Smooth muscle cell of the brain vasculature (primary cell): ENCODE measurements at regions not wholly inside any gene's neighbourhood (a gene's known extent, or its start where the extent isn't known, plus 50 kb on each side); places are given as distances from the start of the nearest gene placed in this dataset.

Experiments
- DNase-seq: peaks from one replicate; pipeline ENCODE4 v3.0.0-alpha.2; 2012; ENCODE audit warnings: low read depth, low spot score

DNA sequence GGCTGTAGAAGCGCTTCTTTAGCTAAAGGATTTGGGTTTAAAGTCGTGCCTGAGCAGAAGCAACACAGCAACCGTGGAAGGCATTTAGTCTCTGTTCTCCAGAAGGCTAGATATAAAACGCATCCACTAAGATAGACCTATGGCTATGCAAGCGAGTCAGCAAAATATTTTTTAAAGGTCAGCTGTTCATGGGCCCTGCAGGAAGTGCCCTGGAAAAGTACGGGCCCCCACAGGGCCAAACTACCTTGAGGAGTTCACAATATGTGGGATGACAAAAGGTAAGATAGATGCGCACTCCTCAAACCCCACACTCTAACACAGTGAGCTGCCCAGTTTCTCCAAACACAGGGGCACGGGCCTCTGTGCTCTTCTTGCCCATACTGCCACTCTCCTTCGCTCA, 261.6 kb downstream of the VPS13C start:
- DNase-seq: no peak

DNA sequence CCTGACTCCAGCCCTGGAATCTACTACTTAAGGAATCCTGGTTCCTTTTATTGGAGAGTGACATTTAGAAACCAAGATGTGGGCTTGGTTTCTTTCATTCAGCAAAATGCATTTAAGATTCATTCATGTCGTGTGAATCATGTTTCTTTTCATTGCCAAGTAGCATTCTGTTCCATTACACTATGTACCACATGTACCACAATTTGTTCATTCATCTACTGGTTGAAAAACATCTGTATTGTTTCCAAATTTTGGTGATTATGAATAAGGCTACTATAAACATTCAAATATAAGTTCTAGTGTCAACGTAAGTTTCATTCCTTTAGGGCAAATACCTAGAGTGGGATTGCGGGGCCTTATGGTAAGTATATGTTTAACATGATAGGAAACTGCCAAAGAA, 264.2 kb downstream of the VPS13C start:
- no peak for DNase-seq

DNA sequence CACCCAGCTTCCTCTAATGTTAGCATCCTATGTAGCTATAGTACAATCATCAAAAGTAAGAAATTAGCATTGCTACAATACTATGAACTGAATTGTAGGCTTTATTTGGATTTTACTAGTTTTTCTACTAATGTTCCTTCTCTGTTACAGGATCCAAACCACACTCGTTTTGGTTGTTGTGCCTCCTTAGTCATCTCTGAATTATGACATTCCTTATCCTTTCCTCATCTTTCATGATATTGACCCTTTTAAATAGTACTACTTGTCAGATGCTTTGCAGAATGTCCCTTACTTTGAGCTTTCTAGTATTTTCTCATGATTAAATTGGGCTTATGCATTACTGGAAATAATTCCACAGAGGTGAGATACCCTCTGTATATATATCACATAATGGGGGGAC, 265.4 kb downstream of the VPS13C start:
- no peak for DNase-seq

DNA sequence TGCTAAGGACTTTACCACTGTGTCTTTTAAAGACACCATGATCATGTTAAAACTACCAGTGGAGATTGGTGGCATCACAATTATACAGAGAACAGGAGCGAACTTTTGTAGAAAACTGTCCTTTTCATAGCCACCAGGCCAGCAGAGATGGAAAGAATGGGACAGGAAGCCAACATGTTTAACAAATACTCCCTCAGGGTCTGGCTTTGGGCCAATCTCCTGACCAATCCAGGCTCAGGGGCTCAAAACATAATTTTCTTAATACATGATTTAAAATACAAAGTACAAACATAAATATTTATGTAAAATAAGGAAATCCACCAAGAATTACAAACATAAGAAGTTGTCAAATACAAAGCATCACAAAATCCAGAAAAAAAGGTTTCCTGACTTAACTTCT, 266.0 kb downstream of the VPS13C start:
- no peak for DNase-seq

GRCh38 chr15:61784734-61785133, 275.5 kb downstream of the VPS13C start:
- DNase-seq: no peak

DNA sequence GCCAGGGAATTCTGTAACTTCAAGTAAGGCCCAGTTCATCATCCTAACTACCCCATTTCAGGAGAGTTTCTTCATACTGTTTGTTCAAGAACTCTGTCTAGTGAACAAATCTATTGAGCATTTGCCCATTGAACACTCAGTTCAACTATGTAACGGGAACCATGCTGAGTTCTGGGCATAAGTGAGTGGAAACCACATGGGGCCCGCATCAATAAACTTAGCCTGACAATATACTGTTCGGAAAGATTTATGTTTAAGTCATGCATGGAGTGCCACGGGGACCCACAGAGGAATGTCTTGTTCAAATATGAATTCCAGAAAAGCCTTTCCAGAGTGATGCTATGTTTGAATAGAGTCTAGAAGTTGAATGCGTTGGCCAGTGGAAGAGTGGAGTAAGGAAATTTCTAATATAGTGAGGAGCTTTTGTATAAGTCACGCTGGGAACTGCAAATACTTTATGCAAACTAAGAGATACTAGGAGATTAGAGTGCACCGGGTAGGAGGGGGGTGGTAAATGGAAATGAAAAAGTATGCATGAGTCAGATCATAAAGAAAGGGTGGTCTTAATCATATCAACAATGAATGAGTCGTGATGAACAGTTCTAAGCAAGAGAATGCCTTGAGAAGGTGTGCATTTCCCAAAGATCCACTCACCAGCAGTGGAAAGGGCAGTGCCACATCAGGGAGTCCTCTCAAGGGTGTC, 279.8 kb downstream of the VPS13C start:
- DNase-seq: no peak

DNA sequence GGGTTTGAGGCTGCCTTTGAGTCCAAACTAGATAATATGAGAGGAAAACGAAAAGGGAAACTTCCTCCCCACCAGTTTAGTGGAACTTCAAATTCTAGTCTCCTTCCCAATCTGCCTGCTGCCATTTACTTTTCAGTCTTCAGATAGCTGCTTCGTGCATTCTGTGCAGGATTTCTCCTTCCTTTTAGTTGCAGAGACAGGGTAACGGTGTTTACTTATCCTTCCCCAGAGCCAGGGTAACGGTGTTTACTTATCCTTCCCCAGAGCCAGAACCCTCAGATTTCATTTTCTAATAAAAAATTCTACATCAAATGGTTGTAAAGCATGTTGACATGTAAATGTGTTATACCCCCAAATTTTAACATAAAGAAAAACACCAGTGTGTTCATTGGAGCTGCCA, 282.6 kb downstream of the VPS13C start:
- DNase-seq: no peak

GRCh38 chr15:61769557-61769956, 290.7 kb downstream of the VPS13C start:
- DNase-seq: no peak

DNA sequence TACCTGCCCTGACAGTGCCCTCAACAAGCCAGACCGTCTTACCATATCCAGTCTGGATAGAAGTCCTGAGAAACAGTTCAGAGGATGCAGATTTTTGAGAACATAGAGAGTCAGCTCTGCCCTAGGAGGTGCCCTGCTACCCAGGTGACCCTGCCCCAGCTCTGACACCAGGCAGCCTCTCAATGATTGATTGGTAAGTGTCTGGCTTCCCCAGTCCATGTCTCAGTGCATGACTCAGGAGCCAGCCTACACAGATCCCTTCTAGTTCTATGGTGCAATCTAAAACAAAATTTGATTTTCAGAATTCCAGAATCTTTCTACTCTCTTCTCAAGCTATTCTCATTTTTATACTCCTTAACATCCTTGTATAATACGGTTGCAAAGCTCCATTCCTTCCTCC, 292.1 kb downstream of the VPS13C start:
- DNase-seq: no peak

GRCh38 chr15:61764981-61765380, 295.3 kb downstream of the VPS13C start:
- no peak for DNase-seq

GRCh38 chr15:61764141-61764540, 296.1 kb downstream of the VPS13C start:
- DNase-seq: no peak

- no peak for DNase-seq
These were observed 297.6 kb downstream of the VPS13C start for GRCh38 chr15:61762676-61763075.

DNA sequence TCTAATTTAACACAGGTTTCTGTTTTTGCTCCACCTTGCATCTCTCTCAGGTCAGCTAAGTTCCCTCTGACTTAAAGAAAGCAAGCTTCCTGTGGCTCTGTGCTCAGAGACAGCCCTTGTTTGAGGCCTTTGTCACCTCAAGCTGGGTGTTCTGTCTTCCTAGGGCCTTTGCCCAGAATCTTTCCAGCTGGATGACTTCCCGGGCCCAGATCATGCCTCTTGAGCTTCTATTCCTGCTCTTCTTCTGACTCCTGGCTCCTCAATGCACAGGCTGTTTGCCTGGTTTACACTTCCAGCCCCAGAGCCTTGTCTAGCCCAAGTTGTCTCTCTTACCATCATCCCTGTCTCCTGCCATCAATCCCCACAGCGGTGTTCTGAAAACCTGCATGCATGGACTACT, 300.6 kb downstream of the VPS13C start:
- no peak for DNase-seq

DNA sequence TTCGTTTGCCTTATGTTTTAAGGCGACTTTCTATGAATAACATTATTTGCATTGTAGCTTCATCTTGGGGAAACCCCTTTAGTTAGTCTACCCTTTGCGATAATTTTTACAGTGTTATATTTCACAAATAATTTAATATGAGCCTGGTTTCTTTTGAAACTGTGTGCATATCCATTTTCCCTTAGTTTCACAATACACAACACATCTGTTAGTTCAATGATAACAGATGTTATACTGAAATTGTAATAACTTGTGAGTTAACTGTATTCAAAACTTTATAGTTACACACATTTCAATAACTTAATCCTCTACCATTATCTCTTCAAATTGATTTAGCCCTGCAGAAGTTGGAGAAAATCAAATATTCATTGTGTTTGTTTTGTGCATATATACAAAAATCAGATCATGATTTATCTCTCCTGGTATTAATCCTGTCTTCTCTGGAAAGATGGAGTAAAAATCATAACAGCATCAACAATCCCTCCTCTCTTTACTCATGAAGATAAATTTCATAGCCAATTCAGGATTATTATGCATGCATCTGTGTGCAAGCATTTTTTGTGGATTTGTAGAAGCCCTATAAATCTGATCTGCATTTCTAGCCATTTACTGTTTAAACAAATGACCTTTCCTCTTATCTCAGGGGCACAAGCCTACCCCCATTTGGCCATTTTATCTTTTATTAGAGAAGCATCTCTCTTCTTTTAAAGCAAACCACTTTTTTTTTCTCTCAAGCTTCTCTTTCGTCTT, 304.0 kb downstream of the VPS13C start:
- no peak for DNase-seq

GRCh38 chr15:61755467-61755866, 304.8 kb downstream of the VPS13C start:
- DNase-seq: no peak

GRCh38 chr15:61753018-61753710, 307.1 kb downstream of the VPS13C start:
- no peak for DNase-seq

DNA sequence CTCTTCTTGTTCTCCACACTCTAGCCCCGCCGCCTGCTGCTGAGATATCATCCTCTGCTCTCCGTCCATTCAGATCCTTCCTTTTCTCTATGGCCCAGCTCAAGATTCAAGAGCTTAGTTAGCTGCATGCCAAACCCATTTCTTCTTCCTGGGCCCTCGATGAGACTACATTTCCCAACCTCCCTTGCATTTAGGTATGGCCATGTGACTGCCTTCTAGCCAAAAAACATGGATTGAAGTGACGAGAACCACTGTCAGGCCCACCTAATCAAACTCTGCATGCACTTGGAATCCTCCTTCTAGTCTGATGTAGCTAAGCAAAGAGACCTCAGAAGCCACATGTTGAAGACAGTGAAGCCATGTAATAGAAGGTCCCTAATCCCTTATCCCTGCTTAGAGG, 308.2 kb downstream of the VPS13C start:
- no peak for DNase-seq

GRCh38 chr15:61750271-61751084, 309.8 kb downstream of the VPS13C start:
- DNase-seq: no peak

GRCh38 chr15:61749169-61749568, 311.1 kb downstream of the VPS13C start:
- no peak for DNase-seq

DNA sequence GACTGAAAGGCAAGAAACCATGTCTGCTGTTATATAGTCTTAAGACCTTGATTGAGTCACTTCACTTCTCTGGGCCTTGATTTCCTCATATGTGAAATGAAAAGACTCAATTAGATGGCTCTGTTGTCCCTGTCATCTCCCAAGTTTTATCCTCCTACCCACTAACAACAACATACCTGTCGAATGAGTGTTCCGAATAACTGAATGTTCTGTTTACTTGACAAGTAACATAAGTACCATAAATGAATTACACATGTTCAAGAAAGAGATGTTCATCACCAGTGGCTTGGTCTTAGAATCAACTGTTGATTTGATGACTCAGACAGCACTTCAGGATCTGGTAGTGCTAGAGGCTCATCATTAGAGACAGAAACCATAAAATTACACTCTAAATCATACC, 311.7 kb downstream of the VPS13C start:
- no peak for DNase-seq

GRCh38 chr15:61746589-61746988, 313.7 kb downstream of the VPS13C start:
- DNase-seq: no peak

GRCh38 chr15:61743345-61743909, 316.8 kb downstream of the VPS13C start:
- no peak for DNase-seq
